ENCODE measurements at regions not wholly inside any gene's neighbourhood (a gene's known extent, or its start where the extent isn't known, plus 50 kb on each side); places are given as distances from the start of the nearest gene placed in this dataset.

DNA sequence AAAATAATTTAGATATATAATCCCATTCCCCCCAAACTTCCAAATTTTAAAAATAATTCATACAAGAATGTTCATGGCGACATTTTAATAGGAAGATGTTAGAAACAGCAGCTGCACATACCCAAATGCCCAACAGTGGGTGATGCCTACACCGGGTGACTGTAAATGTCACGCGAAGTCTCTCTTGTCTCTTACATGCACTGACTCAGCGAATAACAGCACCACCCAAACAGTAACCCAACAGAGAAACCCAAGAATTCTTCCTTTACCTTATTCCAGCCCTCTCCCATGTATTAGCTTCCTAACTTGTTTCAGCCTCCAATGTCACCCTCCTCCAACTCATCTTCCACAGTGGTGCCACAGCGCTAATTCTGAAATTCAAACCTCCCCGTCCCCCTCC is 74.5 kb upstream of the E2F3 start:
- no peak for ATAC-seq
- no peaks in the 10 kb centered on the region for H3K9me3 Mint-ChIP-seq
- no peak for TF ChIP-seq GABPB1 (CRISPR knock-in tag; IDR thresholded peaks at IDR 0.05)
- TF ChIP-seq, protein P1, sequence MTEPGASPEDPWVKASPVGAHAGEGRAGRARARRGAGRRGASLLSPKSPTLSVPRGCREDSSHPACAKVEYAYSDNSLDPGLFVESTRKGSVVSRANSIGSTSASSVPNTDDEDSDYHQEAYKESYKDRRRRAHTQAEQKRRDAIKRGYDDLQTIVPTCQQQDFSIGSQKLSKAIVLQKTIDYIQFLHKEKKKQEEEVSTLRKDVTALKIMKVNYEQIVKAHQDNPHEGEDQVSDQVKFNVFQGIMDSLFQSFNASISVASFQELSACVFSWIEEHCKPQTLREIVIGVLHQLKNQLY (CRISPR knock-in tag; IDR thresholded peaks at IDR 0.05) = no peak
- TF ChIP-seq ZBTB21 (CRISPR knock-in tag; IDR thresholded peaks at IDR 0.05; ENCODE audit: borderline replicate concordance) = no peak
- TF ChIP-seq CREM (CRISPR knock-in tag; IDR thresholded peaks at IDR 0.05) = no peak
- no peak for TF ChIP-seq TEAD4 (CRISPR knock-in tag; IDR thresholded peaks at IDR 0.05)
- TF ChIP-seq JUN (CRISPR knock-in tag; IDR thresholded peaks at IDR 0.05) = no peak
- TF ChIP-seq, protein P2, sequence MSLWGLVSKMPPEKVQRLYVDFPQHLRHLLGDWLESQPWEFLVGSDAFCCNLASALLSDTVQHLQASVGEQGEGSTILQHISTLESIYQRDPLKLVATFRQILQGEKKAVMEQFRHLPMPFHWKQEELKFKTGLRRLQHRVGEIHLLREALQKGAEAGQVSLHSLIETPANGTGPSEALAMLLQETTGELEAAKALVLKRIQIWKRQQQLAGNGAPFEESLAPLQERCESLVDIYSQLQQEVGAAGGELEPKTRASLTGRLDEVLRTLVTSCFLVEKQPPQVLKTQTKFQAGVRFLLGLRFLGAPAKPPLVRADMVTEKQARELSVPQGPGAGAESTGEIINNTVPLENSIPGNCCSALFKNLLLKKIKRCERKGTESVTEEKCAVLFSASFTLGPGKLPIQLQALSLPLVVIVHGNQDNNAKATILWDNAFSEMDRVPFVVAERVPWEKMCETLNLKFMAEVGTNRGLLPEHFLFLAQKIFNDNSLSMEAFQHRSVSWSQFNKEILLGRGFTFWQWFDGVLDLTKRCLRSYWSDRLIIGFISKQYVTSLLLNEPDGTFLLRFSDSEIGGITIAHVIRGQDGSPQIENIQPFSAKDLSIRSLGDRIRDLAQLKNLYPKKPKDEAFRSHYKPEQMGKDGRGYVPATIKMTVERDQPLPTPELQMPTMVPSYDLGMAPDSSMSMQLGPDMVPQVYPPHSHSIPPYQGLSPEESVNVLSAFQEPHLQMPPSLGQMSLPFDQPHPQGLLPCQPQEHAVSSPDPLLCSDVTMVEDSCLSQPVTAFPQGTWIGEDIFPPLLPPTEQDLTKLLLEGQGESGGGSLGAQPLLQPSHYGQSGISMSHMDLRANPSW (CRISPR knock-in tag; conservative IDR thresholded peaks at IDR 0.05; ENCODE audit: low read depth) = no peak
- no peak for TF ChIP-seq ZNF396 (CRISPR knock-in tag; IDR thresholded peaks at IDR 0.05; ENCODE audit: borderline replicate concordance)
- TF ChIP-seq, protein P3, sequence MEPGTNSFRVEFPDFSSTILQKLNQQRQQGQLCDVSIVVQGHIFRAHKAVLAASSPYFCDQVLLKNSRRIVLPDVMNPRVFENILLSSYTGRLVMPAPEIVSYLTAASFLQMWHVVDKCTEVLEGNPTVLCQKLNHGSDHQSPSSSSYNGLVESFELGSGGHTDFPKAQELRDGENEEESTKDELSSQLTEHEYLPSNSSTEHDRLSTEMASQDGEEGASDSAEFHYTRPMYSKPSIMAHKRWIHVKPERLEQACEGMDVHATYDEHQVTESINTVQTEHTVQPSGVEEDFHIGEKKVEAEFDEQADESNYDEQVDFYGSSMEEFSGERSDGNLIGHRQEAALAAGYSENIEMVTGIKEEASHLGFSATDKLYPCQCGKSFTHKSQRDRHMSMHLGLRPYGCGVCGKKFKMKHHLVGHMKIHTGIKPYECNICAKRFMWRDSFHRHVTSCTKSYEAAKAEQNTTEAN (CRISPR knock-in tag; IDR thresholded peaks at IDR 0.05) = no peak
- H3K4me1 Mint-ChIP-seq = peaks cover 9% of the 10 kb centered on the region
- no peak overlapping the region for H3K27ac Mint-ChIP-seq
- H3K27me3 Mint-ChIP-seq (ENCODE audit: low read depth) = no peaks in the 10 kb centered on the region
- POLR2A ChIA-PET = no interaction called here
- no peak for DNase-seq (ENCODE audit: low spot score)
- H3K4me3 Mint-ChIP-seq = no peak overlapping the region
- H3K36me3 Mint-ChIP-seq = no peaks in the 10 kb centered on the region
- CTCF ChIA-PET = no interaction called here

DNA sequence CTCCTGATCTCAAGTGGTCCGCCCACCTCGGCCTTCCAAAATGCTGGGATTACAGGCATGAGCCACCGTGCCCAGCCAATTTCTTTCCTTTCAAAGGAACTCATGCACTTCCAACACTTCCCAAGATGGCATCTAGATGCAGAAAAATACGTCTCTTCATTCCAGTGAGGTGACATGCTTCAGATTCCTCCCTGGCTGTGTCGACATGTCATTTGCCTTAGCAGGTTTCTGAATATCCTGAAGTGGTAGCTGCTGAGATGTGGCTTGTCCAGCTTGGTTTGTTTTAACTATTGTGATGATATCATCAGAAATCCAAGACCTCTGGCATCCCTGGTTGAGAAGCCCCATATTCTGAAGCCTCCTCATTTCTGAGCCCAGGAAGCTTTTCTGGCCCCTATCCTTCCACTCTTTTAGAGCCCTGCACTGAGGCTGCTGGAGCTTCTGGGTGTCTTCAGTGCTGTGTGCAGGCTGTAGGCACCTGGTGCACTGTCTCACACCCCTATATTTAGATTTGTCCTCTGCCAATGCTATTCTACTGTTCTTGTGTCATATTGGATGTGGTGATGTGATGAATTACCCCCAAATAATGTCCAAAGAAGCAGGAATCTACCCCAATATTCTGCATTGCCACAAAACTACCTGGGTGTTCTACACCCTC is 73.3 kb upstream of the E2F3 start:
- Mint-ChIP-seq H3K4me3 (no peak overlapping the region), H3K27me3 (ENCODE audit: low read depth) (no peaks in the 10 kb centered on the region), H3K36me3 (no peaks in the 10 kb centered on the region), H3K9me3 (no peaks in the 10 kb centered on the region), H3K4me1 (peaks cover 9% of the 10 kb centered on the region), H3K27ac (no peak overlapping the region)
- DNase-seq (ENCODE audit: low spot score) = no peak
- ChIA-PET POLR2A (no interaction called here), CTCF (no interaction called here)
- no peak for ATAC-seq
- TF ChIP-seq FOXP1 (CRISPR knock-in tag; IDR thresholded peaks at IDR 0.05; ENCODE audit: borderline replicate concordance) (no peak), ZBTB21 (CRISPR knock-in tag; IDR thresholded peaks at IDR 0.05; ENCODE audit: borderline replicate concordance) (no peak), TEAD4 (CRISPR knock-in tag; IDR thresholded peaks at IDR 0.05) (no peak), MYBL2 (CRISPR knock-in tag; IDR thresholded peaks at IDR 0.05) (no peak), ZNF138 (CRISPR knock-in tag; conservative IDR thresholded peaks at IDR 0.05) (no peak), SP1 (CRISPR knock-in tag; conservative IDR thresholded peaks at IDR 0.05) (no peak), MXD4 (CRISPR knock-in tag; IDR thresholded peaks at IDR 0.05; ENCODE audit: borderline replicate concordance) (no peak), CREM (CRISPR knock-in tag; IDR thresholded peaks at IDR 0.05) (no peak)
- TF ChIP-seq, protein P4, sequence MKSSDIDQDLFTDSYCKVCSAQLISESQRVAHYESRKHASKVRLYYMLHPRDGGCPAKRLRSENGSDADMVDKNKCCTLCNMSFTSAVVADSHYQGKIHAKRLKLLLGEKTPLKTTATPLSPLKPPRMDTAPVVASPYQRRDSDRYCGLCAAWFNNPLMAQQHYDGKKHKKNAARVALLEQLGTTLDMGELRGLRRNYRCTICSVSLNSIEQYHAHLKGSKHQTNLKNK (CRISPR knock-in tag; IDR thresholded peaks at IDR 0.05) = no peak
- TF ChIP-seq, protein P5, sequence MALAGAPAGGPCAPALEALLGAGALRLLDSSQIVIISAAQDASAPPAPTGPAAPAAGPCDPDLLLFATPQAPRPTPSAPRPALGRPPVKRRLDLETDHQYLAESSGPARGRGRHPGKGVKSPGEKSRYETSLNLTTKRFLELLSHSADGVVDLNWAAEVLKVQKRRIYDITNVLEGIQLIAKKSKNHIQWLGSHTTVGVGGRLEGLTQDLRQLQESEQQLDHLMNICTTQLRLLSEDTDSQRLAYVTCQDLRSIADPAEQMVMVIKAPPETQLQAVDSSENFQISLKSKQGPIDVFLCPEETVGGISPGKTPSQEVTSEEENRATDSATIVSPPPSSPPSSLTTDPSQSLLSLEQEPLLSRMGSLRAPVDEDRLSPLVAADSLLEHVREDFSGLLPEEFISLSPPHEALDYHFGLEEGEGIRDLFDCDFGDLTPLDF (CRISPR knock-in tag; IDR thresholded peaks at IDR 0.05) = no peak
- TF ChIP-seq, protein P6, sequence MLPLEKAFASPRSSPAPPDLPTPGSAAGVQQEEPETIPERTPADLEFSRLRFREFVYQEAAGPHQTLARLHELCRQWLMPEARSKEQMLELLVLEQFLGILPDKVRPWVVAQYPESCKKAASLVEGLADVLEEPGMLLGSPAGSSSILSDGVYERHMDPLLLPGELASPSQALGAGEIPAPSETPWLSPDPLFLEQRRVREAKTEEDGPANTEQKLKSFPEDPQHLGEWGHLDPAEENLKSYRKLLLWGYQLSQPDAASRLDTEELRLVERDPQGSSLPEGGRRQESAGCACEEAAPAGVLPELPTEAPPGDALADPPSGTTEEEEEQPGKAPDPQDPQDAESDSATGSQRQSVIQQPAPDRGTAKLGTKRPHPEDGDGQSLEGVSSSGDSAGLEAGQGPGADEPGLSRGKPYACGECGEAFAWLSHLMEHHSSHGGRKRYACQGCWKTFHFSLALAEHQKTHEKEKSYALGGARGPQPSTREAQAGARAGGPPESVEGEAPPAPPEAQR (CRISPR knock-in tag; IDR thresholded peaks at IDR 0.05) = no peak
- TF ChIP-seq, protein P7, sequence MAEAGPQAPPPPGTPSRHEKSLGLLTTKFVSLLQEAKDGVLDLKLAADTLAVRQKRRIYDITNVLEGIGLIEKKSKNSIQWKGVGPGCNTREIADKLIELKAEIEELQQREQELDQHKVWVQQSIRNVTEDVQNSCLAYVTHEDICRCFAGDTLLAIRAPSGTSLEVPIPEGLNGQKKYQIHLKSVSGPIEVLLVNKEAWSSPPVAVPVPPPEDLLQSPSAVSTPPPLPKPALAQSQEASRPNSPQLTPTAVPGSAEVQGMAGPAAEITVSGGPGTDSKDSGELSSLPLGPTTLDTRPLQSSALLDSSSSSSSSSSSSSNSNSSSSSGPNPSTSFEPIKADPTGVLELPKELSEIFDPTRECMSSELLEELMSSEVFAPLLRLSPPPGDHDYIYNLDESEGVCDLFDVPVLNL (CRISPR knock-in tag; IDR thresholded peaks at IDR 0.05; ENCODE audit: borderline replicate concordance, low read depth) = no peak
- TF ChIP-seq, protein P8, sequence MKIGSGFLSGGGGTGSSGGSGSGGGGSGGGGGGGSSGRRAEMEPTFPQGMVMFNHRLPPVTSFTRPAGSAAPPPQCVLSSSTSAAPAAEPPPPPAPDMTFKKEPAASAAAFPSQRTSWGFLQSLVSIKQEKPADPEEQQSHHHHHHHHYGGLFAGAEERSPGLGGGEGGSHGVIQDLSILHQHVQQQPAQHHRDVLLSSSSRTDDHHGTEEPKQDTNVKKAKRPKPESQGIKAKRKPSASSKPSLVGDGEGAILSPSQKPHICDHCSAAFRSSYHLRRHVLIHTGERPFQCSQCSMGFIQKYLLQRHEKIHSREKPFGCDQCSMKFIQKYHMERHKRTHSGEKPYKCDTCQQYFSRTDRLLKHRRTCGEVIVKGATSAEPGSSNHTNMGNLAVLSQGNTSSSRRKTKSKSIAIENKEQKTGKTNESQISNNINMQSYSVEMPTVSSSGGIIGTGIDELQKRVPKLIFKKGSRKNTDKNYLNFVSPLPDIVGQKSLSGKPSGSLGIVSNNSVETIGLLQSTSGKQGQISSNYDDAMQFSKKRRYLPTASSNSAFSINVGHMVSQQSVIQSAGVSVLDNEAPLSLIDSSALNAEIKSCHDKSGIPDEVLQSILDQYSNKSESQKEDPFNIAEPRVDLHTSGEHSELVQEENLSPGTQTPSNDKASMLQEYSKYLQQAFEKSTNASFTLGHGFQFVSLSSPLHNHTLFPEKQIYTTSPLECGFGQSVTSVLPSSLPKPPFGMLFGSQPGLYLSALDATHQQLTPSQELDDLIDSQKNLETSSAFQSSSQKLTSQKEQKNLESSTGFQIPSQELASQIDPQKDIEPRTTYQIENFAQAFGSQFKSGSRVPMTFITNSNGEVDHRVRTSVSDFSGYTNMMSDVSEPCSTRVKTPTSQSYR (CRISPR knock-in tag; IDR thresholded peaks at IDR 0.05) = no peak
- TF ChIP-seq, protein P9, sequence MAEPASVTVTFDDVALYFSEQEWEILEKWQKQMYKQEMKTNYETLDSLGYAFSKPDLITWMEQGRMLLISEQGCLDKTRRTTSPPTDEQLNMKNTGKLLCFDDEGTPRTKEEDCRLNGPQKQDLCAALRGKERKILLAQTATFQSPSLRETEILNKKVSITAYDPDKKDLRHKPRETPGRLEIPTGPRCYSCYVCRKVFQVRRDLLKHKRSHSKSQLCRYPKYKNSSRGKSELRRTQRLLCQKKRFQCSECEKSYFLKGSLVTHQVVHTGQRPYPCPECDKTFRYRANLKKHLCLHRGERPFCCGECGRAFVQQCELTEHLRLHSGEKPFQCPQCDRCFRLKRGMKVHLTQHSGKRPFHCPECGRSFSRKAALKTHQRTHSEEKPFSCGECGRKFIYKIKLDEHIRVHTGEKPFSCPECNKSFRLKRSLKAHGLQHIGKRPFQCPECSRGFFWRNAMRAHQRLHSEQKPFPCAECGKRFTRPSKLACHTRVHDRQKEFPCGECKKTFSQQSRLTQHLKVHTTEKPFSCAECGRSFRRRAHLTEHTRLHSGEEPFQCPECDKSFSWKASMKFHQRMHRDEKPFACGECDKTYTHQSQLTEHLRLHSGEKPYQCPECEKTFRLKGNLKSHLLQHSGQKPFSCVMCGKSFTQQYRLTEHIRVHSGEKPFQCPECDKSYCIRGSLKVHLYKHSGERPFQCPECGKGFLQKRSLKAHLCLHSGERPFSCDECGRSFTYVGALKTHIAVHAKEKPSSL (CRISPR knock-in tag; conservative IDR thresholded peaks at IDR 0.05) = no peak

Measured in WTC11 (cell line).